HG02938 (cell line): ENCODE measurements at regions not wholly inside any gene's neighbourhood (a gene's known extent, or its start where the extent isn't known, plus 50 kb on each side); places are given as distances from the start of the nearest gene placed in this dataset.
"Not testable (repeated sequence)": the region's sequence is repeated elsewhere in the genome, so short reads cannot be mapped to it uniquely, and the experiment has no call there.

Source experiments
- ATAC-seq: cut with Tn5 transposase; IDR thresholded peaks from one replicate; pipeline ENCODE4 v1.9.1; 2021; ENCODE audit warnings: mild to moderate bottlenecking, moderate library complexity; ENCODE audit not compliant: unreplicated experiment

DNA sequence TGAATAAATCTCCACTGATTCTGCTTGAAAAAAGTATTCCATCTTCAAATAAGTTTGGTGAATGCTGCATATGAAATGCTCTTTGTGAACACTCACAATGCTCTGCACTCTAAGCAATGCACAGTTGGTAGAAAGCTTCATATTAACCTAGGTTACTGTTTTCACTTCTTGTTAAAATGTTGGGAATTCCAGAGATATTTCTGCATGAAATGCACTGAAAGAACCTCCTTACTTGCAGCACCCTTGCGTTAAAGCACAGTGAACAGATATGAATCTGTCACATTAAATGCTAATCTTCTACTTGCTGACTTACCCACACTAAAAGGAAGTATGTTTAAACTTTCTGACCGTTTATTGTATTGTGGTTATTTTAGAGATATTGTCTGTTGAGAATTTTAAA lies 584.1 kb upstream of the NUDT12 start:
- ATAC-seq, result no peak

- ATAC-seq, result no peak
These were observed 577.3 kb upstream of the NUDT12 start for GRCh38 chr5:104139840-104140239.

DNA sequence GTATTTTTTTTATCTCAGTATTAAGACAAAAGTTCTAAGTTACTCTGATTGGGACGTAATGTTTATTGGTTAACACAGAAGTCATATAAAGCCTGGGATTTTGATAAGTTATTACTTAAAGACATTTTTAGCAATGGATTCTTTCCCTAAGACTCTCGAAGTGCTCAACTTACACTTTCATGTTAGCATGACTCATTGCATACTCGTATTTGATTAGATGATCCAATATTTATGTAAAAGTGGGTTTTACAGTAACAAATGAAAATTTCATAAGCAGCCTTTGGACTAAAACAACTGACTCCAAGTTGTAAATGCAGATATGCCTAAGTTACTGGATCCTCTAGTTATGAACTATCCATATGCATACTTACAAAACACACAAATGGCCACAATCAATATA lies 567.7 kb upstream of the NUDT12 start:
- no peak for ATAC-seq

DNA sequence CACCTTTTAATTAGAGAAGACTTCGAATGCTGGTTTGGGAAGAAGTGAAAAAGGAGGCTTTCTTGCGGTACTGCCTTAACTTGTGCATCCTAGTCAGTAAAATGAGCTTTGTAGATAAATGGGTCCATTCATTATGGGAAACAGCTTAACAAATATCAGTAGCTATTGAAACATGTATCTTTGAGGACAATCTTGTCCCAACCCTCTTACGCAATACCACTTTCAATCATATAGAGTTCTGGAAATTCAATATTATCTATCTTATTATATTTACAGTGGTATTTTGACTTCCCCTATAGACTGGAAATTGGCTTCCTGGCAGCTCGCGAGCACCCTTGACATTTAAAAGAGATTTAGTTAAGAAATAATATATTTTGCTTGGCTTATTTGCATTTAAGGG lies 565.8 kb upstream of the NUDT12 start:
- ATAC-seq, result no peak

- no peak for ATAC-seq
These were observed 564.4 kb upstream of the NUDT12 start for GRCh38 chr5:104126980-104127379.

DNA sequence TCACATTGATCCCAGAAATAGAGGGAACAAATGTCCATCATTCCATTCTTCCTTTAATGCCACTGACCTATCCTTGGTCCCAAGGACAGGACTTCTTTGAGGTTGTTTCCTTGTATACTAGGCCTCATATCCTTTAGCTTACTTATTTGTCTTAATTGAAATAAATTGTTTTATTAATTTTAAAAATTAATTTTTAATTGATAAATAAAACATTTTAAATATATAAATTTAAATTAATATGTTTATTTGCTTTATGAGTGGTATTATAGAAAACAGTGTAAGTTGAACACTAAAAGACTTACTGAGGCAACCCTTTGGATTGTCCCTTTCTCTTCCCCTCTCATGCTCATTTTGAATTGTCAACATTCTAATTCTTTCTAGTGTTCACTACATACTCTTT lies 556.9 kb upstream of the NUDT12 start:
- no peak for ATAC-seq

DNA sequence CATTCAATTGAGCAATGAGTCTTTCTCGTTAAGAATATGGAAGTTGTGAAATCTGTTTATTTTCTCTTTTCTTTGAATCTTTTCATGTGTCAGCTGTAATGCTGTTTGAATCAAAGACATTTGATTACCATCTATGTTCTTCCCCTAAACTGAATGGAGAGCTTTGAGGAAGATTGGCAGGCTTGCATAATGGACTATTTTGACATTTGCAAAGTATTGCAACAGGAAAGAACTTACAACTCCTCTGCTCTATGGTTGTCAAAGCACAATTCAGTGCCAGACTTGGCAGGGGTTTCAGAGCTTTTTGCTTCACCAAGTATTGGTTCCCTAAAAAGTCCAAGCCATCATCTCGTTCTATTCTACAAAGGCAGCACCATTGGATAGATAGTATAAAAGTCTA lies 549.0 kb upstream of the NUDT12 start:
- ATAC-seq, result no peak

DNA sequence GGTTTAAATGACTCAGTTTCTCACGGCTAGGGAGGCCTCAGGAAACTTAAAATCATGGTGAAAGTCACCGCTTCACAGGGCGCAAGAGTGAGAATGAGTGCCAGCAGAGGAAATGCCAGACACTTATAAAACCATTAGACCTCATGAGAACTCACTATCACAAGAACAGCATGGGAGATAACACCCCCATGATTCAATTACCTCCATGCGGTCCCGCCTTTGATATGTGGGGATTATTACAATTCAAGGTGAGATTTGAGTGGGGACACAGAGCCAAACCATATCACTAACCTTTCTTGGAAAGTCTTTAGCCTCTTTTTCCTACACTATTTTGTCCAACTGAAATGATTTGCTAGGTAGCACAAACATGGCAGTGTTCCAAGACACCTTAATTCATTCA lies 533.9 kb upstream of the NUDT12 start:
- ATAC-seq, result no peak

GRCh38 chr5:104095527-104095926 lies 532.9 kb upstream of the NUDT12 start:
- no peak for ATAC-seq

DNA sequence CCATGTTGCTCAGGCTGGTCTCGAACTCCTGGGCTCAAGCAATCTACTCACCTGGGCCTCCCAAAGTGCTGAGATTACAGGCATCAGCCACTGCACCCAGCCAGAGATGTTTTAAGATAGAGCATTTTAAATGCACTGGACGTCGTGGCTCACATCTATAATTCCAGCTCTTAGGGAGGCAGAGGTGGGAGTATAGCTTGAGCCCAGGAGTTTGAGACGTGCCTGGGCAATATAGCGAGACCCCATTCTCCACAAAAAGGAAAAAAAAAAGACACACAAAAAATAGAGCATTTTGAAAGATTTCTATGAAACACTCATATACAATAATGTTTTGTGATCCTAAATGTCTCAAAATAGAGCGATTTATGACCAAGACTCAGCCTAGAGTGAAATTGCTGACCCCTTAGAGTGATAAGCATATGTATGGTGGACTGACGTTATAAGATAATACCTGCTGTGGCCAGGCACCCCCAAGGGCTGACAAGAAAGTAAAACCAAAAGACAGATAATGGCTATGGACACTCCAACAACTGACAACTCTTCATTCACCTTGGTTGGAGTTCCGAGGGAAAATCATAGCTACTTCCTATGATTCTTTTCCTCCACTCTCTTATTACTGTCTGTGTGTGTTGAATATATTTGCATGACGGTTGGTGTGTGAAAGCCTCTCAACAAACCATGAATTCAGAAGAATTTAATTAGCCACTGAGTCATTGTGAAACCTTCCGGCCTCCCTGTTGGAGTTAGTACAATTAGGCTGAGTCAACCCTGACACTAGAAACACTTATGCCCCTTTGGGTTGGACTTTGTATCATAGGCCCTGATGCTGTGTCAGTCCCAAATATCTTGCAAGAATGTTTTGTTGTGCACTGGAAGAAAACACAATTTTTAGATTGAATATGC lies 526.5 kb upstream of the NUDT12 start:
- ATAC-seq, result no peak

- no peak for ATAC-seq
These were observed 522.3 kb upstream of the NUDT12 start for GRCh38 chr5:104084896-104085295.

DNA sequence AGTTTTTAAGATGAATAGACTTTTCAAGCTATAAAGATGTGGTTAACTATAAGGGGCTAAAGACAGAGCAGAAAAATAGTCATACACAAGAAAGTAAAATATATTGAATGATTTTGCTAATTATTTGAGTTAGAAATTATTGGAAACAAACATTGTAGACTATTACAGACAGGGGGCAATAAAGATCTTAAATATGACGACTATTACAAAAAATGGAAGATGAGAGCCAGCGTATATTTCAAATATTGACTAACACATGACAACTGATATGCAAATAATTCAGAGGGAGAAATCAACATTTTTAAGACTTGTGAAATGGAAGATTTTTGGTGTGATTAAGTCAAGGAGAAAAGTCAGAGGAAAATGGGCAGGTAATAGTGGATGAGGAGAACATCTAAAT lies 520.2 kb upstream of the NUDT12 start:
- no peak for ATAC-seq

DNA sequence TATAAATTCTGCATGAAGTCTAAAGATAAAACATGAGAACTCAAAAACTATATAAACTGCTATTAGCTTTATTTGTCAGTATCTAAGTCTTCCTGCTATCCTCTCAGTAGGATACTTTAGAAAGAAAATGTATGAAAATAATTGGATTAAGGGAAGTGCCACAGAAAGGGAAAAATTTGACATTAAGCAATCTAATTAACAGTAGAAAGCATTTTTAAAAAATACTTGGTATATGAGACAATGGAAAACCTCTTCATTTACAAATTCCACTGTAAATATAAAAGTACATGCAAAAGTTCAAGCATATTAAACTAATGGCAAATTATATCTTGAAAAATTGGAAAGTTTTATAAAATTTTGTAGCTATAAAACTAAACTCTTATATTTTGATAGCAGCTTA lies 518.6 kb upstream of the NUDT12 start:
- no peak for ATAC-seq

DNA sequence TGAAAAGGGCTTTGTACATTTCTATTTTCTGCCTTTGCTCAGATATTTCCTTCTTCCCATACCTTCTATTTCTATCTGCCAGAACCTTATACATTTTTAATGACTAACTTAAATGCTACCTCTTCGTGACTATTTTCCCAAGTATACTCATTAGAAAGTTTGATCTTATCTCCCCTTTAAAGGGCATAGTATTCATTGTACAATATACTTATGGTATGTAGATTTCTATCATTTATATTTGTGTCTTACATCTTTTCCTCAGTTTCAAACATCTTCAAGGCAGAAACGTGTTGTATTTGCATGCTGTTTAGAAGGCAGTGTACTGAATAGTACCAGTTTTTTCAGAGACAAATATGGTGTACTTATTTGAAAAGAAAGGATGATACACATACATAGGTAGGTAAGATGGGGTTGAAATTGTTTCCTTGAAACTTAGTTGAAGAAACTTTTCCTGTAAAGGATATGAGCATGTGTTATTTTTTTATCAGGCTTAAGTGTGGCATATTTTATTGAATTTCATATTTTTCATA lies 518.1 kb upstream of the NUDT12 start:
- ATAC-seq, result no peak

DNA sequence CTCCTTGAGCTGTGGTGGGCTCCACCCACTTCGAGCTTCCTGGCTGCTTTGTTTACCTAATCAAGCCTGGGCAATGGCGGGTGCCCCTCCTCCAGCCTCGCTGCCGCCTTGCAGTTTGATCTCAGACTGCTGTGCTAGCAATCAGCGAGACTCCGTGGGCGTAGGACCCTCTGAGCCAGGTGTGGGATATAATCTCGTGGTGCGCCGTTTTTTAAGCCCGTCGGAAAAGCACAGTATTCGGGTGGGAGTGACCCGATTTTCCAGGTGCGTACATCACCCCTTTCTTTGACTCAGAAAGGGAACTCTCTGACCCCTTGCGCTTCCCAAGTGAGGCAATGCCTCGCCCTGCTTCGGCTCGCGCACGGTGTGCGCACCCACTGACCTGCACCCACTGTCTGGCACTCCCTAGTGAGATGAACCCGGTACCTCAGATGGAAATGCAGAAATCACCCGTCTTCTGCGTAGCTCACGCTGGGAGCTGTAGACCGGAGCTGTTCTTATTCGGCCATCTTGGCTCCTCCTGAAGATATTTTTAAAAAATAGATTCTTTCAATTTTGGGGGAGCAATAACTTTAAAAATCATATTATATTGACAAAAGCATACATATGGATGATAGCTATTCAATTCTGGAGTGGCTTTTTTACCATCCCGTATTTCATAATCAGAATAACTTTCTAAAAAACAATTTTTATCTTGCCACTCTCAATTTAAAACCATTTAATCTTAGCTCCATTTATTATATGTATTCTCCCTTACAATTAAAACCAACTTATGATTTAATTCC lies 517.5 kb upstream of the NUDT12 start:
- ATAC-seq, result not testable (repeated sequence)

GRCh38 chr5:104071887-104072286 lies 509.3 kb upstream of the NUDT12 start:
- no peak for ATAC-seq

GRCh38 chr5:104062621-104063377 lies 500.2 kb upstream of the NUDT12 start:
- no peak for ATAC-seq

GRCh38 chr5:104061707-104062106 lies 499.1 kb upstream of the NUDT12 start:
- no peak for ATAC-seq

- ATAC-seq, result no peak
These were observed 490.7 kb upstream of the NUDT12 start for GRCh38 chr5:104053353-104053649.

GRCh38 chr5:104052558-104053352 lies 490.2 kb upstream of the NUDT12 start:
- ATAC-seq, result no peak

GRCh38 chr5:104050436-104050835 lies 487.8 kb upstream of the NUDT12 start:
- no peak for ATAC-seq
